Astrocyte (in vitro differentiated cells and primary cell): ENCODE measurements at regions not wholly inside any gene's neighbourhood (a gene's known extent, or its start where the extent isn't known, plus 50 kb on each side); places are given as distances from the start of the nearest gene placed in this dataset.

Experiments used
- DNase-seq: peaks from one replicate; pipeline ENCODE4 v3.0.0-alpha.2; 2010; ENCODE audit warnings: low read depth
- FAIRE-seq: peaks from 2 replicates; lab custom pipeline; 2011; peaks lifted over from hg19 to GRCh38; lab: Jason Lieb, UNC
- H2AFZ ChIP-seq: 2 replicates; pipeline ENCODE4 v1.6.0; 2012; ENCODE audit warnings: low read depth, low read length, inconsistent platforms
- H3K27ac ChIP-seq: 2 replicates; pipeline ENCODE4 v1.5.1; 2011; ENCODE audit warnings: low read depth, low read length, inconsistent platforms
- H3K27me3 ChIP-seq: 2 replicates; pipeline ENCODE4 v1.6.0; 2011; ENCODE audit warnings: low read length, inconsistent platforms; ENCODE audit not compliant: insufficient read depth
- H3K36me3 ChIP-seq: 2 replicates; pipeline ENCODE4 v1.5.1; 2011; ENCODE audit warnings: low read length, inconsistent platforms; ENCODE audit not compliant: insufficient read depth
- H3K4me1 ChIP-seq: 2 replicates; pipeline ENCODE4 v1.5.1; 2011; ENCODE audit warnings: low read length, inconsistent platforms; ENCODE audit not compliant: insufficient read depth
- H3K4me2 ChIP-seq: 2 replicates; pipeline ENCODE4 v1.6.0; 2012; ENCODE audit warnings: low read length, inconsistent platforms
- H3K4me3 ChIP-seq: 2 replicates; pipeline ENCODE4 v1.5.1; 2011; ENCODE audit warnings: low read depth, mild to moderate bottlenecking, low read length, inconsistent platforms; ENCODE audit not compliant: insufficient read depth
- H3K79me2 ChIP-seq: 2 replicates; pipeline ENCODE4 v1.6.0; 2012; ENCODE audit warnings: mild to moderate bottlenecking, low read length, inconsistent platforms; ENCODE audit not compliant: insufficient read depth
- H3K9ac ChIP-seq: 2 replicates; pipeline ENCODE4 v1.6.0; 2012; ENCODE audit warnings: mild to moderate bottlenecking, low read length, inconsistent platforms
- H3K9me3 ChIP-seq: 2 replicates; pipeline ENCODE4 v1.5.1; 2012; ENCODE audit warnings: low read depth, mild to moderate bottlenecking, low read length, inconsistent platforms; ENCODE audit not compliant: insufficient read depth
- H4K20me1 ChIP-seq: 2 replicates; pipeline ENCODE4 v1.6.0; 2012; ENCODE audit warnings: low read length, inconsistent platforms; ENCODE audit not compliant: insufficient read depth
- H3K27ac Mint-ChIP-seq: one replicate; pipeline ENCODE4 v1.8.0; 2021; ENCODE audit warnings: mild to moderate bottlenecking, mixed read lengths; ENCODE audit not compliant: unreplicated experiment
- H3K27me3 Mint-ChIP-seq: one replicate; pipeline ENCODE4 v1.8.0; 2021; ENCODE audit warnings: low read depth, mixed read lengths; ENCODE audit not compliant: unreplicated experiment
- H3K36me3 Mint-ChIP-seq: one replicate; pipeline ENCODE4 v1.8.0; 2021; ENCODE audit warnings: low read depth, mixed read lengths; ENCODE audit not compliant: unreplicated experiment
- H3K4me1 Mint-ChIP-seq: one replicate; pipeline ENCODE4 v1.8.0; 2021; ENCODE audit warnings: low read depth, mixed read lengths; ENCODE audit not compliant: unreplicated experiment
- H3K4me3 Mint-ChIP-seq: one replicate; pipeline ENCODE4 v1.8.0; 2021; ENCODE audit warnings: mild to moderate bottlenecking, moderate library complexity, mixed read lengths; ENCODE audit not compliant: unreplicated experiment
- H3K9me3 Mint-ChIP-seq: one replicate; pipeline ENCODE4 v1.8.0; 2021; ENCODE audit warnings: mild to moderate bottlenecking, mixed read lengths; ENCODE audit not compliant: unreplicated experiment
- CTCF ChIP-seq: IDR thresholded peaks from 2 replicates; pipeline ENCODE4 v1.5.1; 2011; ENCODE audit warnings: low read depth, mild to moderate bottlenecking, inconsistent platforms, low read length, moderate library complexity; ENCODE audit not compliant: insufficient read depth
- EZH2 ChIP-seq: IDR thresholded peaks from 2 replicates; pipeline ENCODE4 v1.6.1; 2012; ENCODE audit warnings: mild to moderate bottlenecking, low read length, inconsistent platforms; ENCODE audit not compliant: insufficient read depth

GRCh38 chr5:9845185-9845584, 215.0 kb upstream of the TAS2R1 start:
- Mint-ChIP-seq H3K9me3 (no peaks in the 10 kb centered on the region), H3K36me3 (no peaks in the 10 kb centered on the region), H3K27me3 (peaks cover 7% of the 10 kb centered on the region), H3K4me1 (no peaks in the 10 kb centered on the region), H3K4me3 (no peak overlapping the region), H3K27ac (no peak overlapping the region)
- H3K4me2 ChIP-seq, result no peak overlapping the region
- no peak overlapping the region for H3K4me3 ChIP-seq
- H2AFZ ChIP-seq, result no peak overlapping the region
- no peaks in the 10 kb centered on the region for H3K79me2 ChIP-seq
- H3K27ac ChIP-seq, result no peak overlapping the region
- no peaks in the 10 kb centered on the region for H4K20me1 ChIP-seq
- TF ChIP-seq CTCF, result no peak
- TF ChIP-seq EZH2, result no peak
- H3K36me3 ChIP-seq, result no peaks in the 10 kb centered on the region
- H3K27me3 ChIP-seq, result no peaks in the 10 kb centered on the region
- no peak overlapping the region for H3K9ac ChIP-seq
- H3K4me1 ChIP-seq, result no peaks in the 10 kb centered on the region
- DNase-seq, result no peak
- peak; percentile 23 for FAIRE-seq
- H3K9me3 ChIP-seq, result no peaks in the 10 kb centered on the region

GRCh38 chr5:9841516-9842170, 211.5 kb upstream of the TAS2R1 start:
- Mint-ChIP-seq H3K4me1 (no peaks in the 10 kb centered on the region), H3K9me3 (no peaks in the 10 kb centered on the region), H3K27ac (no peak overlapping the region), H3K4me3 (no peak overlapping the region), H3K36me3 (no peaks in the 10 kb centered on the region), H3K27me3 (peaks cover 3% of the 10 kb centered on the region)
- H3K27ac ChIP-seq, result no peak overlapping the region
- H4K20me1 ChIP-seq, result no peaks in the 10 kb centered on the region
- no peak overlapping the region for H2AFZ ChIP-seq
- no peaks in the 10 kb centered on the region for H3K79me2 ChIP-seq
- H3K4me1 ChIP-seq, result no peaks in the 10 kb centered on the region
- H3K36me3 ChIP-seq, result no peaks in the 10 kb centered on the region
- DNase-seq (no peak), FAIRE-seq (no peak)
- H3K27me3 ChIP-seq, result no peaks in the 10 kb centered on the region
- no peaks in the 10 kb centered on the region for H3K9me3 ChIP-seq
- no peak overlapping the region for H3K4me2 ChIP-seq
- no peak for TF ChIP-seq CTCF
- no peak for TF ChIP-seq EZH2
- no peak overlapping the region for H3K4me3 ChIP-seq
- H3K9ac ChIP-seq, result no peak overlapping the region

- Mint-ChIP-seq H3K27ac (no peak overlapping the region), H3K4me1 (no peaks in the 10 kb centered on the region), H3K36me3 (no peaks in the 10 kb centered on the region), H3K9me3 (no peaks in the 10 kb centered on the region), H3K27me3 (peaks cover 3% of the 10 kb centered on the region), H3K4me3 (no peak overlapping the region)
- Histone ChIP-seq H2AFZ (no peak overlapping the region), H3K4me1 (no peaks in the 10 kb centered on the region), H3K27ac (no peak overlapping the region), H3K27me3 (no peaks in the 10 kb centered on the region), H3K9ac (no peak overlapping the region), H3K36me3 (no peaks in the 10 kb centered on the region), H3K79me2 (no peaks in the 10 kb centered on the region), H3K9me3 (no peaks in the 10 kb centered on the region), H3K4me3 (no peak overlapping the region), H4K20me1 (no peaks in the 10 kb centered on the region), H3K4me2 (no peak overlapping the region)
- TF ChIP-seq EZH2, result no peak
- no peak for TF ChIP-seq CTCF
- no peak for DNase-seq
- no peak for FAIRE-seq
Observed at GRCh38 chr5:9838916-9839315, 208.8 kb upstream of the TAS2R1 start.
